ENCODE measurements at regions not wholly inside any gene's neighbourhood (a gene's known extent, or its start where the extent isn't known, plus 50 kb on each side); places are given as distances from the start of the nearest gene placed in this dataset.

GRCh38 chr1:185515696-185516095, 198.7 kb upstream of the IVNS1ABP start:
- DNase-seq = no peak
- peaks cover 0 to 30% (median 8%) of the 10 kb centered on the region in 5 donors for H3K36me3 Mint-ChIP-seq
- H3K27me3 Mint-ChIP-seq = peaks cover 0 to 3% (median 0%) of the 10 kb centered on the region in 5 donors
- Histone ChIP-seq H3K4me1 (ENCODE audit: control insufficient read depth in 2 of 2, insufficient read depth in 2 of 2, low read length in 2 of 2) (no peaks in the 10 kb centered on the region), H3K36me3 (ENCODE audit: control insufficient read depth in 2 of 3, insufficient read depth in 3 of 3, low read length in 3 of 3) (no peaks in the 10 kb centered on the region), H3K4me3 (ENCODE audit: low read length) (no peak overlapping the region), H3K27me3 (ENCODE audit: control insufficient read depth in 2 of 2, insufficient read depth in 2 of 2, low read length in 2 of 2) (no peaks in the 10 kb centered on the region), H3K9me3 (ENCODE audit: control insufficient read depth in 2 of 3, low read length in 3 of 3) (peaks cover 0 to 5% (median 0%) of the 10 kb centered on the region in 3 experiments), H3K27ac (ENCODE audit: low read depth, low read length) (no peak overlapping the region)
- peaks cover 0 to 11% (median 0%) of the 10 kb centered on the region in 7 donors for H3K4me1 Mint-ChIP-seq
- intact Hi-C loops (cut with micrococcal nuclease) = loop anchor here (5.0 to 10.0 kb wide), 2 partner anchors 42 to 51 kb away; no protein-coding TSS in a partner anchor
- no peak for ATAC-seq
- no peak overlapping the region for H3K4me3 Mint-ChIP-seq
- H3K9me3 Mint-ChIP-seq = peaks cover 0 to 29% (median 7%) of the 10 kb centered on the region in 11 donors
- POLR2A ChIA-PET = interaction anchor here (0.7 to 0.9 kb wide), 2 partner anchors 120 to 198 kb away, joined by 3 read pairs; no protein-coding TSS in a partner anchor
- CTCF ChIA-PET = no interaction called here
- no peak overlapping the region for H3K27ac Mint-ChIP-seq

GRCh38 chr1:185514311-185514710, 197.3 kb upstream of the IVNS1ABP start:
- peaks cover 0 to 8% (median 0%) of the 10 kb centered on the region in 7 donors for H3K4me1 Mint-ChIP-seq
- intact Hi-C loops (cut with micrococcal nuclease) = loop anchor here in 1 of 2 donors (10.0 kb wide), 1 partner anchor 50 kb away; no protein-coding TSS in a partner anchor
- H3K4me3 Mint-ChIP-seq = no peak overlapping the region
- Histone ChIP-seq H3K9me3 (ENCODE audit: control insufficient read depth in 2 of 3, low read length in 3 of 3) (peaks cover 0 to 5% (median 0%) of the 10 kb centered on the region in 3 experiments), H3K27me3 (ENCODE audit: control insufficient read depth in 2 of 2, insufficient read depth in 2 of 2, low read length in 2 of 2) (no peaks in the 10 kb centered on the region), H3K4me1 (ENCODE audit: control insufficient read depth in 2 of 2, insufficient read depth in 2 of 2, low read length in 2 of 2) (no peaks in the 10 kb centered on the region), H3K4me3 (ENCODE audit: low read length) (no peak overlapping the region), H3K36me3 (ENCODE audit: control insufficient read depth in 2 of 3, insufficient read depth in 3 of 3, low read length in 3 of 3) (no peaks in the 10 kb centered on the region), H3K27ac (ENCODE audit: low read depth, low read length) (no peak overlapping the region)
- H3K36me3 Mint-ChIP-seq = peaks cover 0 to 25% (median 8%) of the 10 kb centered on the region in 5 donors
- no peak overlapping the region for H3K27ac Mint-ChIP-seq
- peaks cover 0 to 23% (median 7%) of the 10 kb centered on the region in 11 donors for H3K9me3 Mint-ChIP-seq
- ATAC-seq (no peak), DNase-seq (no peak)
- CTCF ChIA-PET = interaction anchor here (0.6 kb wide), 1 partner anchor 181 kb away, joined by 3 read pairs; no protein-coding TSS in a partner anchor
- H3K27me3 Mint-ChIP-seq = peaks cover 0 to 3% (median 0%) of the 10 kb centered on the region in 5 donors
- POLR2A ChIA-PET = no interaction called here

GRCh38 chr1:185512442-185512841, 195.4 kb upstream of the IVNS1ABP start:
- Histone ChIP-seq H3K4me3 (ENCODE audit: low read length) (no peak overlapping the region), H3K27ac (ENCODE audit: low read depth, low read length) (no peak overlapping the region), H3K27me3 (ENCODE audit: control insufficient read depth in 2 of 2, insufficient read depth in 2 of 2, low read length in 2 of 2) (no peaks in the 10 kb centered on the region), H3K4me1 (ENCODE audit: control insufficient read depth in 2 of 2, insufficient read depth in 2 of 2, low read length in 2 of 2) (no peaks in the 10 kb centered on the region), H3K9me3 (ENCODE audit: control insufficient read depth in 2 of 3, low read length in 3 of 3) (peaks cover 0 to 4% (median 0%) of the 10 kb centered on the region in 3 experiments), H3K36me3 (ENCODE audit: control insufficient read depth in 2 of 3, insufficient read depth in 3 of 3, low read length in 3 of 3) (no peaks in the 10 kb centered on the region)
- Mint-ChIP-seq H3K4me3 (no peak overlapping the region), H3K27ac (peak overlapping the region in 2 of 9 donors; percentile 4 to 29), H3K27me3 (peaks cover 0 to 3% (median 0%) of the 10 kb centered on the region in 5 donors), H3K36me3 (peaks cover 0 to 27% (median 6%) of the 10 kb centered on the region in 5 donors), H3K4me1 (peaks cover 0 to 11% (median 0%) of the 10 kb centered on the region in 7 donors), H3K9me3 (peaks cover 0 to 23% (median 4%) of the 10 kb centered on the region in 11 donors)
- POLR2A ChIA-PET = interaction anchor here (0.7 kb wide), 1 partner anchor 124 kb away, joined by 3 read pairs; no protein-coding TSS in a partner anchor
- DNase-seq = no peak
- ATAC-seq = peak; percentile 24
- CTCF ChIA-PET = no interaction called here
- intact Hi-C loops (cut with micrococcal nuclease) = loop anchor here in 1 of 2 donors (10.0 kb wide), 1 partner anchor 48 kb away; no protein-coding TSS in a partner anchor

GRCh38 chr1:185501099-185501498, 184.1 kb upstream of the IVNS1ABP start:
- Histone ChIP-seq H3K27ac (ENCODE audit: low read depth, low read length) (no peak overlapping the region), H3K27me3 (ENCODE audit: control insufficient read depth in 2 of 2, insufficient read depth in 2 of 2, low read length in 2 of 2) (no peaks in the 10 kb centered on the region), H3K9me3 (ENCODE audit: control insufficient read depth in 2 of 3, low read length in 3 of 3) (no peaks in the 10 kb centered on the region), H3K4me1 (ENCODE audit: control insufficient read depth in 2 of 2, insufficient read depth in 2 of 2, low read length in 2 of 2) (no peaks in the 10 kb centered on the region), H3K36me3 (ENCODE audit: control insufficient read depth in 2 of 3, insufficient read depth in 3 of 3, low read length in 3 of 3) (no peaks in the 10 kb centered on the region), H3K4me3 (ENCODE audit: low read length) (no peak overlapping the region)
- Mint-ChIP-seq H3K9me3 (peaks cover 0 to 6% (median 0%) of the 10 kb centered on the region in 11 donors), H3K27ac (no peak overlapping the region), H3K4me3 (no peak overlapping the region), H3K36me3 (peaks cover 0 to 15% (median 0%) of the 10 kb centered on the region in 5 donors), H3K4me1 (peaks cover 0 to 14% (median under 1%) of the 10 kb centered on the region in 7 donors), H3K27me3 (peaks cover 0 to 4% (median 0%) of the 10 kb centered on the region in 5 donors)
- intact Hi-C loops (cut with micrococcal nuclease) = no loop called here
- ATAC-seq = no peak
- ChIA-PET POLR2A (no interaction called here), CTCF (no interaction called here)
- no peak for DNase-seq

GRCh38 chr1:185500001-185500626, 183.1 kb upstream of the IVNS1ABP start:
- peaks cover 0 to 19% (median 4%) of the 10 kb centered on the region in 7 donors for H3K4me1 Mint-ChIP-seq
- H3K27ac Mint-ChIP-seq = no peak overlapping the region
- peaks cover 0 to 15% (median 0%) of the 10 kb centered on the region in 5 donors for H3K36me3 Mint-ChIP-seq
- ATAC-seq (no peak), DNase-seq (no peak)
- no peak overlapping the region for H3K4me3 Mint-ChIP-seq
- H3K36me3 ChIP-seq (ENCODE audit: control insufficient read depth in 2 of 3, insufficient read depth in 3 of 3, low read length in 3 of 3) = no peaks in the 10 kb centered on the region
- H3K4me1 ChIP-seq (ENCODE audit: control insufficient read depth in 2 of 2, insufficient read depth in 2 of 2, low read length in 2 of 2) = no peaks in the 10 kb centered on the region
- peaks cover 0 to 5% (median 0%) of the 10 kb centered on the region in 11 donors for H3K9me3 Mint-ChIP-seq
- intact Hi-C loops (cut with micrococcal nuclease) = no loop called here
- H3K27me3 Mint-ChIP-seq = peaks cover 0 to 9% (median 0%) of the 10 kb centered on the region in 5 donors
- no peaks in the 10 kb centered on the region for H3K27me3 ChIP-seq (ENCODE audit: control insufficient read depth in 2 of 2, insufficient read depth in 2 of 2, low read length in 2 of 2)
- ChIA-PET POLR2A (no interaction called here), CTCF (no interaction called here)
- no peak overlapping the region for H3K4me3 ChIP-seq (ENCODE audit: low read length)
- H3K27ac ChIP-seq (ENCODE audit: low read depth, low read length) = no peak overlapping the region
- no peaks in the 10 kb centered on the region for H3K9me3 ChIP-seq (ENCODE audit: control insufficient read depth in 2 of 3, low read length in 3 of 3)

- Histone ChIP-seq H3K27ac (ENCODE audit: low read depth, low read length) (no peak overlapping the region), H3K36me3 (ENCODE audit: control insufficient read depth in 2 of 3, insufficient read depth in 3 of 3, low read length in 3 of 3) (no peaks in the 10 kb centered on the region)
These were observed 181.2 kb upstream of the IVNS1ABP start for GRCh38 chr1:185498207-185498606.

More at GRCh38 chr1:185498207-185498606, 181.2 kb upstream of the IVNS1ABP start:
- H3K9me3 Mint-ChIP-seq = peaks cover 0 to 5% (median 0%) of the 10 kb centered on the region in 11 donors
- H3K27ac Mint-ChIP-seq = no peak overlapping the region
- ChIA-PET POLR2A (no interaction called here), CTCF (no interaction called here)
- DNase-seq (no peak), ATAC-seq (no peak)
- Histone ChIP-seq H3K4me1 (ENCODE audit: control insufficient read depth in 2 of 2, insufficient read depth in 2 of 2, low read length in 2 of 2) (no peaks in the 10 kb centered on the region), H3K9me3 (ENCODE audit: control insufficient read depth in 2 of 3, low read length in 3 of 3) (no peaks in the 10 kb centered on the region), H3K4me3 (ENCODE audit: low read length) (no peak overlapping the region), H3K27me3 (ENCODE audit: control insufficient read depth in 2 of 2, insufficient read depth in 2 of 2, low read length in 2 of 2) (no peaks in the 10 kb centered on the region)
- H3K4me3 Mint-ChIP-seq = no peak overlapping the region
- peaks cover 0 to 9% (median 0%) of the 10 kb centered on the region in 5 donors for H3K27me3 Mint-ChIP-seq
- H3K36me3 Mint-ChIP-seq = peaks cover 0 to 14% (median 0%) of the 10 kb centered on the region in 5 donors
- peaks cover 0 to 19% (median 4%) of the 10 kb centered on the region in 7 donors for H3K4me1 Mint-ChIP-seq
- intact Hi-C loops (cut with micrococcal nuclease) = no loop called here

All from naive thymus-derived CD4-positive, alpha-beta T cell (primary cell).